AG08396 (cell line): ENCODE measurements at regions not wholly inside any gene's neighbourhood (a gene's known extent, or its start where the extent isn't known, plus 50 kb on each side); places are given as distances from the start of the nearest gene placed in this dataset.
A peak's percentile ranks its signal among the peaks of the same experiment; 100 is the strongest.
"Not testable (repeated sequence)": the region's sequence is repeated elsewhere in the genome, so short reads cannot be mapped to it uniquely, and the experiment has no call there.

ENCODE experiments used
- DNase-seq: peaks from one replicate; pipeline ENCODE4 v3.0.0; 2012; ENCODE audit warnings: low spot score, mixed read lengths

GRCh38 chr6:121595646-121596045 lies 160.2 kb downstream of the GJA1 start:
- no peak for DNase-seq

- DNase-seq: no peak
These were observed 161.0 kb downstream of the GJA1 start for GRCh38 chr6:121596441-121596840.

- peak; percentile 29 for DNase-seq
These were observed 162.2 kb downstream of the GJA1 start for GRCh38 chr6:121597654-121598053.

DNA sequence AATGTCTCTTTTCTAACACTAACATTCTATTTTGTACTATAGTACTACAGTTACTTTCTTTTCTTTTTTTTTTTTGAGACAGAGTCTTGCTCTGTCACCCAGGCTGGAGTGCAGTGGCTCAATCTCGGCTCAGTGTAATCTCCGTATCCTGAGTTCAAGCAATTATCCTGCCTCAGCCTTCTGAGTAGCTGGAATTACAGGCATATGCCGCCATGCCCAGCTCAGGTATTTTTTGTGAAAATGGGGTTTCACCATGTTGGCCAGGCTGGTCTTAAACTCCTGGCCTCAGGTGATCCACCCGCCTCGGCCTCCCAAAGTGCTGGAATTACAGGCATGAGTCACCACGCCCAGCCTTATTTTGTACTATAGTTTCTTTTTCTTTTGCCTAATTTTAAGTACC lies 163.9 kb downstream of the GJA1 start:
- DNase-seq: not testable (repeated sequence)

GRCh38 chr6:121600389-121601168 lies 165.1 kb downstream of the GJA1 start:
- no peak for DNase-seq

DNA sequence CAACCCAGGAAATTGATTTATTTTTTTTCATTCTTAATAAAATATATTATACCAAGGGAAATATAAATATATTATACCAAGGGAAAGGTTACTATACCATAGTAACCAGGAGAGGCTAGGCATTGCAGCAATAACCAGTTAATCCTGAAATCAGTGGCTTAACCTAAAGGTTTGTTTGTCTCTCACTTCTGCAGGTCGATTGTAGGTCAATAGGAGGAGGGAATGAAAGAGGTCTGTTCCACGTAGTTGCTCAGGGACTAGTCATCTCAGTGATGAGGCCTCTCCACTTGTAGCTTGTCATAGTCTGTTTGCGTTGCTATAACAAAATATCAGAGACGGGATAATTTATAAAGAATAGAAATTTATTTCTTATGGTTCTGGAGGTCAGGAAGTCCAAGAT lies 168.0 kb downstream of the GJA1 start:
- no peak for DNase-seq

- no peak for DNase-seq
These were observed 172.3 kb downstream of the GJA1 start for GRCh38 chr6:121607721-121608120.

DNA sequence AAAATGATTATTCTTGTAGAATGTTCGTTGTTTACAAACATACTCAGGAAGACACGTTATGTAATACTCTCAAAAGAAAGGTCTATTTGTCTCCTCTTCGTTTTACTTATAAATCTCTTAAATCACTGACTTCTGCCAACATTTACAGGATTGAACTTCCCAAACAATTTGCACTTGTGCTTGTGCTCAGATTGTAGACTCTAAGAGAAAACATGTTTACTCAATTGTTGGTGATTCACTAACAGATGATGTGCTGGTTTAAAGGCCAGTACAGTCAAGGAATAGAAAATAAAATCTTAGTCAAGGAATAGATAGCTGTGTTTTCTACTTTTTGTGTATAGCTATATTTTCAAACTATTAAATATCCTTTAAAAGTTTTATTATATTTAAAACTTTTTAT lies 172.8 kb downstream of the GJA1 start:
- peak; percentile 9 for DNase-seq

- DNase-seq: no peak
These were observed 173.8 kb downstream of the GJA1 start for GRCh38 chr6:121609281-121609680.

DNA sequence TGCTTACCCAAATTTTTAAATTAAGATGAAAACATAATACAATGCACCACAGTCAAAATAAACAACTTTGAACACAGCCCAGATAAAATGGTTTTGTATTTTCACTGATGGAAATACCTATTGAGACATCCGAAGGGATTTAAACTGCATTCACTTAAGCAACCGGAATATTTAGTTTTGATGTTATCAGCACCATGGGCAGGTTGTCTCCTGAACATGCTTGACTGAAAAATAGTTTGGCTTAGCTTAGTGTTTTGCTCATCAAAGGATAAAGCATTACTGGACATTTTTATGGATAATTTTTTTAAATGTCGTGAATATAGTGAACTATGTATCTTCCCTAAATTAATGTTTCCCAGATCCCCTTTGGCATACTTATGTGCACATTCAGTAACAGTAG lies 177.5 kb downstream of the GJA1 start:
- DNase-seq: no peak

- no peak for DNase-seq
These were observed 178.7 kb downstream of the GJA1 start for GRCh38 chr6:121614115-121614514.

DNA sequence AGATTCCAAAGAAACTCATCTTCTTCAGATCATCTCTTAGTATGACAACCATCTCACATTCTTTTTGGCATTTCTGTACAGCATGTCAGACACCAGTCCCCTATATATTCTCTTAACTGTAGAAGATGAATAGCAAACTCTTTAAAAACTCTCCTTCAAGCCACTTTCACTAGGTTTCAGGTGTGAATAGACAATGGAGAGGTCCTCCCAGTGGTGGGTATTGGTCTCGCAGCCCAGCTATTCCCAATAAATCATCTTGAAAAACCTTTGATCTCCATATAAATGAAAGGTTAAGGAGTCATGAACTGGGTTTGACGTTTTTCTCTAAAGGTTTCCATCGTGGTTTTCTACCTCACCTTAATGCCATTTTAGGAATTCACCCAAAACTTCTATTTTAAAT lies 180.0 kb downstream of the GJA1 start:
- no peak for DNase-seq

GRCh38 chr6:121616406-121616805 lies 181.0 kb downstream of the GJA1 start:
- DNase-seq: no peak

GRCh38 chr6:121617388-121617787 lies 181.9 kb downstream of the GJA1 start:
- no peak for DNase-seq

GRCh38 chr6:121619013-121619412 lies 183.6 kb downstream of the GJA1 start:
- no peak for DNase-seq

- no peak for DNase-seq
These were observed 184.7 kb downstream of the GJA1 start for GRCh38 chr6:121619987-121620740.

DNA sequence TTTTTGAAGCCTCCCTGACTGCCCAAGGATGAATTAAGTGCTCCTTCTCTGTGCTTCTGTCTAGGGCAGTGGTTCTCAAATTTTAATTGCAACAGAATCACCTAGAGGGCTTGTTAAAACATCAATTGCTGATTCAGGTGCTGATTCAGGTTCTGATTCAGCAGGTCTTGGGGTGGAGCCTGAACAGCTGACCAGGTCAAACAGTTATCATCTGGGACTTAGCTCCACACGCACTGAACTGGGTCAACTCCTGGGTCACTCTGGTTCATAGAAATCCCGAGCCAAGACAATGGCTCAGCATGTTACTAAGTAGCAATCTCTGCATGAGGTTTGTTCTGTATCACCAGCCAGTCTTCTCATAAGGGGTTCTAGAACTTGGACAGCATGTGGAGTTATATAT lies 192.3 kb downstream of the GJA1 start:
- DNase-seq: no peak

- no peak for DNase-seq
These were observed 195.3 kb downstream of the GJA1 start for GRCh38 chr6:121630716-121631115.

DNA sequence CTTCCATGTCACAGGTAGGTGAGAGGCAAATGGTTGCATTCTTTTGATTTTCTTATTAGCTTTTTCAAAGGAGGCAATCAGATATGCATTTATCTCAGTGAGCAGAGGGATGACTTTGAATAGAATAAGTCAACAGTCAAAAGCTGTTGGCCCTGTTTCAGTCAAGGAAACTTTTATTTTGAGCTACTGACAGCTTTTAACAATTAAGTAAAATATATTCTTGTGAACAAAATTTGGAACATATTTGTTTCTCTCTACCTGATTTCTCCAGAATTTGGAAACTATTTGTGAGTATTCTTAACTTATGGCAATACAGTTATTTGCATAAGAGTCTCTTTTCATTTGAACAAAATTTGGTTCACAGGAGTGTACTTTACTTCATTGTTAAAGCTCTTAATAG lies 196.3 kb downstream of the GJA1 start:
- DNase-seq: not testable (repeated sequence)

DNA sequence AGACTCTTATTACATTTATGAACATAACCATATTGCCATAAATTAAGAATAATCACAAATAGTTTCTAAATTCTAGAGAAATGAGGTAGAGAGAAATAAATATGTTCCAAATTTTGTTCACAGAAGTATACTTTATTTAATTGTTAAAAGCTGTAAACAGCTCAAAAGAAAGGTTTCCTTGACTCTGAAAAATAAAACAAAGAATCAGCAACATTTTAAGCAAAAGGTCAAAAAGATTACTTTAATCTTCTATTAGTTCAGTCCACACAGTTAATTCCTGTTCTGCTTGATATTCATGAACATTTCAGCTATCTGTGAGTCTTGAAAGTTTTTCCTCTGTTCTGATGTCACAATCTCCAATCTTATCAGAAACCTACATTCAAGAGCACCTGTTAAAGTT lies 197.9 kb downstream of the GJA1 start:
- no peak for DNase-seq

DNA sequence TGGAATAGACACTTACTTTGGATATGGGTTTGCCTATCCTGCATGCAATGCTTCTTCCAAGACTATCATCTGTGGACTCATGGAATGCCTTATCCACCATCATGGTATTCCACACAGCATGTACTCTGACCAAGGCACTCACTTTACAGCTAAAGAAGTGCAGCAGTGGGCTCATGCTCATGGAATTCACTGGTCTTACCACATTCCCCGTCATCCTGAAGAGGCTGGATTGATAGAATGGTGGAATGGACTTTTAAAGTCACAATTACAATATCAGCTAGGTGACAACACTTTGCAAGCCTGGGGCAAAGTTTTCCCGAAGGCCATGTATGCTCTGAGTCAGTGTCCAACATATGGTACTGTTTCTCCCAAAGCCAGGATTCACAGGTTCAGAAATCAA lies 199.1 kb downstream of the GJA1 start:
- DNase-seq: not testable (repeated sequence)

DNA sequence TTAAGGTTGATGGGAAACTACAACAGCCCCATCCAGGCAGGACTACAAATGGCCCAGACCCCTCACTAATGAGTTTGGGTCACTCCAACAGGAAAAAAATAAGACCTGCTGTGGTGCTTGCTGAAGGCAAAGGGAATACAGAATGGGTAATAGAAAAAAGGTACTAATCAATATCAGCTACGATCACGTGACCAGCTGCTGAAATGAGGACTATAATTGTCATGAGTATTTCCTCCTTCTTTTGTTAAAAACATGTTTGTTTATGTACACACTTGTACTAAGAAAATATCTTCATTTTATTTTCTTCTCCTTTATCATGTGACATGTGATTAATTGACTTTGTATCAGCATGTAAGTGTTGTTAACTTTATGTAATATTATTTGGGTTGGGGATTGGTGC lies 199.9 kb downstream of the GJA1 start:
- no peak for DNase-seq

DNA sequence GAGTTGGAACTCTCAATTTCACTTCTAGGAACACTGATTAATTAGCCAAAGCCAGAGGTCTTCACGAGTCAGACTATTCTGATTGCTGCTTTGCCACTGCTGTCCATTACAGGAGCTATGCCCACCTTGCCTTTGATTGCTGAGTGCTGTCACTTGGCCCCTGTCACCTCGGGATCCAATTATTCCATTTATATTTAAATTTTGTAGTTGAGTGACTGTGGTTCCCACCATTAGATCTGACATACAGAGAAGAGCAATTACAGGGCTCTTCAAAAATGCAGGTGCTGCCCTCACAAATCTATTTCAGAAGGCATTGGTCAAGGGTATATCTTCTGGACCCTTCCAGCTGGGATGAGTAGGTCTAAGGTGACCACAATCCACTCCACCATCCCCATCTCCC lies 200.8 kb downstream of the GJA1 start:
- not testable (repeated sequence) for DNase-seq

- no peak for DNase-seq
These were observed 203.6 kb downstream of the GJA1 start for GRCh38 chr6:121639021-121639420.
